Mesenchymal stem cell (in vitro differentiated cells and primary cell): ENCODE measurements at regions not wholly inside any gene's neighbourhood (a gene's known extent, or its start where the extent isn't known, plus 50 kb on each side); places are given as distances from the start of the nearest gene placed in this dataset.

ENCODE experiments used
- DNase-seq: peaks from one replicate; pipeline ENCODE4 v3.0.0-alpha.2; 2013
- H2AFZ ChIP-seq: one replicate; pipeline ENCODE4 v1.6.1; 2013; ENCODE audit warnings: low read depth, mild to moderate bottlenecking, control low read depth, inconsistent platforms, low read length, moderate library complexity
- H2AK5ac ChIP-seq: 2 replicates; pipeline ENCODE4 v1.6.1; 2013; ENCODE audit warnings: low read length, moderate library complexity, mild to moderate bottlenecking, inconsistent platforms; ENCODE audit not compliant: severe bottlenecking
- H2BK120ac ChIP-seq: one replicate; pipeline ENCODE4 v1.6.1; 2013; ENCODE audit warnings: low read depth, mild to moderate bottlenecking, inconsistent platforms, low read length, moderate library complexity
- H2BK12ac ChIP-seq, 2 experiments: one replicate each; pipeline ENCODE4 v1.6.1; 2013; ENCODE audit warnings: inconsistent platforms in 2 of 2, low read length in 2 of 2, mild to moderate bottlenecking in 2 of 2, moderate library complexity in 2 of 2, control low read depth in 1 of 2
- H2BK15ac ChIP-seq: one replicate; pipeline ENCODE4 v1.6.1; 2013; ENCODE audit warnings: mild to moderate bottlenecking, low read depth, inconsistent platforms; ENCODE audit not compliant: poor library complexity, severe bottlenecking
- H2BK5ac ChIP-seq: 2 replicates; pipeline ENCODE4 v1.6.1; 2013; ENCODE audit warnings: low read depth, mild to moderate bottlenecking, low read length, control low read depth, inconsistent platforms; ENCODE audit not compliant: poor library complexity, severe bottlenecking
- H3K14ac ChIP-seq, 2 experiments: one replicate each; pipeline ENCODE4 v1.6.1; 2013; ENCODE audit warnings: inconsistent platforms in 2 of 2, low read length in 2 of 2, control low read depth in 1 of 2, mild to moderate bottlenecking in 1 of 2, moderate library complexity in 1 of 2
- H3K18ac ChIP-seq, 2 experiments: one replicate each; pipeline ENCODE4 v1.6.1; 2013; ENCODE audit warnings: inconsistent platforms in 2 of 2, low read length in 2 of 2, control low read depth in 1 of 2, low read depth in 1 of 2, mild to moderate bottlenecking in 1 of 2
- H3K23ac ChIP-seq, 2 experiments: one replicate each; pipeline ENCODE4 v1.6.1; 2013; ENCODE audit warnings: inconsistent platforms in 2 of 2, low read length in 2 of 2, mild to moderate bottlenecking in 2 of 2, moderate library complexity in 2 of 2, control low read depth in 1 of 2
- H3K27ac ChIP-seq: 2 replicates; pipeline ENCODE4 v1.5.1; 2013; ENCODE audit warnings: mild to moderate bottlenecking, moderate library complexity, low read length, control low read depth, inconsistent platforms; ENCODE audit not compliant: poor library complexity, severe bottlenecking
- H3K27me3 ChIP-seq, 2 experiments: 2 replicates each; pipeline versions ENCODE4 v1.6.1 to v1.7.0; 2013; ENCODE audit warnings: low read length in 2 of 2, mild to moderate bottlenecking in 2 of 2, moderate library complexity in 2 of 2, control low read depth in 1 of 2, inconsistent platforms in 1 of 2; ENCODE audit not compliant: control insufficient read depth in 1 of 2, insufficient read depth in 1 of 2
- H3K36me3 ChIP-seq, 2 experiments: 2 replicates each; pipeline versions ENCODE4 v1.6.1 to v1.7.0; 2013; ENCODE audit warnings: low read length in 2 of 2, control low read depth in 1 of 2, inconsistent platforms in 1 of 2, low read depth in 1 of 2, mild to moderate bottlenecking in 1 of 2; ENCODE audit not compliant: insufficient read depth in 2 of 2, control insufficient read depth in 1 of 2
- H3K4ac ChIP-seq, 2 experiments: one replicate each; pipeline ENCODE4 v1.6.1; 2013; ENCODE audit warnings: inconsistent platforms in 2 of 2, low read length in 2 of 2, mild to moderate bottlenecking in 2 of 2, moderate library complexity in 2 of 2, control low read depth in 1 of 2, low read depth in 1 of 2
- H3K4me1 ChIP-seq: 2 replicates; pipeline ENCODE4 v1.6.1; 2013; ENCODE audit warnings: low read depth, low read length, control low read depth; ENCODE audit not compliant: control insufficient read depth, insufficient read depth
- H3K4me2 ChIP-seq: 2 replicates; pipeline ENCODE4 v1.6.1; 2013; ENCODE audit warnings: low read length, mild to moderate bottlenecking, inconsistent platforms; ENCODE audit not compliant: poor library complexity, severe bottlenecking
- H3K4me3 ChIP-seq, 2 experiments: 2 replicates each; pipeline versions ENCODE4 v1.5.1 to v1.7.0; 2013; ENCODE audit warnings: low read length in 2 of 2, mild to moderate bottlenecking in 2 of 2, control low read depth in 1 of 2, low read depth in 1 of 2; ENCODE audit not compliant: insufficient read depth in 1 of 2
- H3K79me1 ChIP-seq: replicated peaks from 2 replicates; pipeline ENCODE4 v1.6.1; 2013; ENCODE audit warnings: mild to moderate bottlenecking, control low read depth, low read length, inconsistent platforms; ENCODE audit not compliant: poor library complexity, severe bottlenecking
- H3K9ac ChIP-seq: 2 replicates; pipeline ENCODE4 v1.7.0; 2013; ENCODE audit warnings: mild to moderate bottlenecking, low read length, moderate library complexity
- H3K9me3 ChIP-seq: 2 replicates; pipeline ENCODE4 v1.7.0; 2013; ENCODE audit warnings: mild to moderate bottlenecking, low read length; ENCODE audit not compliant: control insufficient read depth
- H4K8ac ChIP-seq: one replicate; pipeline ENCODE4 v1.6.1; 2013; ENCODE audit warnings: inconsistent platforms, mild to moderate bottlenecking, low read length, moderate library complexity
- H4K91ac ChIP-seq: one replicate; pipeline ENCODE4 v1.6.1; 2013; ENCODE audit warnings: mild to moderate bottlenecking, low read length, inconsistent platforms
- WGBS: methylation state at CpG from one replicate; pipeline ENCODE4 v1.1.7; 2013; ENCODE audit warnings: mixed read lengths; 5-methylcytosine and 5-hydroxymethylcytosine counted together

GRCh38 chr10:110398419-110399105, 93.8 kb upstream of the SMNDC1 start:
- Histone ChIP-seq H3K79me1 (no peaks in the 10 kb centered on the region), H2BK5ac (no peak overlapping the region), H3K23ac (no peak overlapping the region), H4K8ac (peak overlapping the region; percentile 3), H3K36me3 (no peaks in the 10 kb centered on the region), H3K4ac (peak overlapping the region; percentile 66 to 70), H2AFZ (no peak overlapping the region), H2AK5ac (peak overlapping the region; percentile 95), H3K18ac (peak overlapping the region; percentile 68 to 87), H2BK15ac (no peak overlapping the region), H4K91ac (peak overlapping the region; percentile 48), H3K9ac (peak overlapping the region; percentile 87), H3K27ac (peak overlapping the region; percentile 69), H2BK120ac (peak overlapping the region; percentile 50), H3K9me3 (no peaks in the 10 kb centered on the region), H3K4me3 (peak overlapping the region in 1 of 2 experiments; percentile 38), H3K4me2 (no peak overlapping the region), H3K14ac (no peak overlapping the region), H3K4me1 (peaks cover 25% of the 10 kb centered on the region), H3K27me3 (no peaks in the 10 kb centered on the region), H2BK12ac (peak overlapping the region; percentile 60 to 77)
- WGBS: 29% methylated on average over 9 of the region's 9 CpGs
- DNase-seq: peak; percentile 97

DNA sequence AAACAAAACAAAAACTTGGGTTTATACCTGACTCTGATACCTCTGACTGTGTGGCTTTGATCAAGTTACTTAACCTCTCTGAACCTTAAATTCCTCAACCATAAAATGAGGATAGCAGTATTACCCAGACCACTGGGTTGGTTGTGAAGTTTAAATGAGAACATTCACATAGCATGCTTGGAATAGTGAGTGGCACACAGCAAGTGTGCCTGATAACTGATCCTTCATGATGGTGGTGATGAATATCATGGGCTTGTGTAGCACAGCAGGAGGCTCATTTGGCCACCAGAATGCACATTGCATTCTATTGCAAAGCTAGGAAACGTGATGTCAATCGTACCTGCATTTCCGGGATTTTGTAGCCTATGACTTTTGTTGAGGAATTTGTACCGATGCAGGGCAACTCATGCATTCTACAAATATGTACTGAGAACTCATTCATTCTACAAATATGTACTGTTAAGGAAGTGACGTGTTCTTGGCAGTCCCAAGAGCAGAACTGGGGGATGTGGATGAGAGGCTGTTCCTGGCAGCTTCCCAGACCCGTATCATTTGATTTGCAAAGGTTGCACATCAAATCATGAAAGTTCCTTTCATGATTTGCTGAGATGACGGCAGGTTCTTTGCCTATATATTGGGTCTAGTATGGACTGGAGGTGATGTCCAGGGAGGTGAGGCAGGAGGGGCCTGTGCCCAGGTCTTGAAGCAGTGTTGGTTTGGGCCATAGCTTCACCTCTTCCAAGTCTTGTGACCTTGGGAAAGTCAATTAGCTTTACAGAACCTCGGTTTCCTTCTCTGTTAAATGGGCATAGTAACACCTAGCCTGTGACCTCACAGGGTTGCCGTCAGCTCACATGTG, 94.6 kb upstream of the SMNDC1 start:
- Histone ChIP-seq H3K4me3 (peak overlapping the region in 1 of 2 experiments; percentile 38), H2AK5ac (peak overlapping the region; percentile 83), H2BK5ac (no peak overlapping the region), H3K79me1 (no peaks in the 10 kb centered on the region), H3K27ac (peak overlapping the region; percentile 74), H3K23ac (peak overlapping the region in 1 of 2 experiments; percentile 32), H3K27me3 (no peaks in the 10 kb centered on the region), H3K4me1 (peaks cover 25% of the 10 kb centered on the region), H4K91ac (peak overlapping the region; percentile 41), H3K9ac (peak overlapping the region; percentile 87), H3K18ac (peak overlapping the region; percentile 56 to 90), H2BK15ac (no peak overlapping the region), H3K14ac (peak overlapping the region in 1 of 2 experiments; percentile 18), H3K9me3 (no peaks in the 10 kb centered on the region), H2BK12ac (peak overlapping the region; percentile 61 to 87), H2AFZ (no peak overlapping the region), H2BK120ac (peak overlapping the region; percentile 71), H4K8ac (peak overlapping the region; percentile 66), H3K4me2 (no peak overlapping the region), H3K36me3 (no peaks in the 10 kb centered on the region), H3K4ac (peak overlapping the region; percentile 69 to 72)
- WGBS: 25% methylated on average over 9 of the region's 9 CpGs
- DNase-seq: peak; percentile 91

DNA sequence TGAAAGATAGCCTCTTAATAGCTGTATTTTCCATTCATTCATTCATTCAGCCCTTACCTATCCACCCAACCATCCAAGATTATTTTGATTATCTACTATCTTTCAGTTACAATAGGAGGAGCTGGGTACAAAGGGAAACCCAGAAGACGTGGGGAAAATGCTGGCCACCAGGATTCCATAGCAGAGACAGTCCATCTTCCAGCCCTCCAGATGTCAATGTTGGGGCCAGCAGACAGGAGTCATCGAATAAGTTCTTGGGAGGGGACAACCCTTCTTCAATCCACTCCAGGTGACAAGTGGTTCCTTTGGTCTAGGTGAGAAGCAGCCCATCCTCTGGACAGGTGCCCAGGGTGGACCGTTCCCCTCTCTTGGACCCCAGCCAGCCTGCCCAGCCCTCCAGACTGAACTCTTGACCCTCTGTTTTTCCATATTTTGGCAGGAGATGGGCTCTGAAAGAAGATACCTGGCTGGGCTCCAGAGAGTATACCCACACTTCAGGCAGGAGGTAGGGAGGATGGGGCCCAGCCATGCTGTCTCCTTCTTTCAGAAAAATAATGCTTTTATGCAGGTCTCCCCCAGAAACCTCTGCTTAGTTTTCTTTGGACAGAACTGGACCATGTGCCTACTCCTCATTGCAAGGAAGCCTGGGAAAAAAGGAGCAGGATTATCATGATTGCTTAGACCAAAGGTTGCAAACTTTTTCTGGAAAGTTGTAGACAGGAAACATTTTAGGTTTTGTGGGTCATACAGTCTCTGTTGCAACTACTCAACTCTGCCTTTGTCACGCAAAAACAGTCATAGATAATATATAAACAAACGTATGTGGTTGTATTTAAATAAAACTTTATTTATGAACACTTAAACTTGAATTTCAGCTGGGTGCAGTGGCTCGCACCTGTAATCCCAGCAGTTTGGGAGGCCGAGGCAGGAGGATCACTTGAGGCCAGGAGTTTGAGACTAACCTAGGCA, 95.5 kb upstream of the SMNDC1 start:
- Histone ChIP-seq H3K14ac (peak overlapping the region in 1 of 2 experiments; percentile 14), H3K18ac (peak overlapping the region; percentile 56 to 84), H2BK5ac (no peak overlapping the region), H3K4me2 (no peak overlapping the region), H3K4ac (peak overlapping the region; percentile 47 to 69), H2BK12ac (peak overlapping the region; percentile 76 to 87), H2BK15ac (peak overlapping the region; percentile 98), H3K9me3 (no peaks in the 10 kb centered on the region), H3K23ac (no peak overlapping the region), H3K79me1 (no peaks in the 10 kb centered on the region), H2AK5ac (peak overlapping the region; percentile 83), H2AFZ (no peak overlapping the region), H3K27me3 (no peaks in the 10 kb centered on the region), H4K91ac (peak overlapping the region; percentile 56), H4K8ac (peak overlapping the region; percentile 66), H3K27ac (peak overlapping the region; percentile 74), H3K9ac (peak overlapping the region; percentile 3), H3K4me3 (no peak overlapping the region), H3K36me3 (no peaks in the 10 kb centered on the region), H3K4me1 (peaks cover 24% of the 10 kb centered on the region), H2BK120ac (peak overlapping the region; percentile 71)
- DNase-seq: peak; percentile 71
- 93% methylated on average over 4 of the region's 7 CpGs for whole genome bisulfite sequencing
